ENCODE measurements at regions not wholly inside any gene's neighbourhood (a gene's known extent, or its start where the extent isn't known, plus 50 kb on each side); places are given as distances from the start of the nearest gene placed in this dataset.

DNA sequence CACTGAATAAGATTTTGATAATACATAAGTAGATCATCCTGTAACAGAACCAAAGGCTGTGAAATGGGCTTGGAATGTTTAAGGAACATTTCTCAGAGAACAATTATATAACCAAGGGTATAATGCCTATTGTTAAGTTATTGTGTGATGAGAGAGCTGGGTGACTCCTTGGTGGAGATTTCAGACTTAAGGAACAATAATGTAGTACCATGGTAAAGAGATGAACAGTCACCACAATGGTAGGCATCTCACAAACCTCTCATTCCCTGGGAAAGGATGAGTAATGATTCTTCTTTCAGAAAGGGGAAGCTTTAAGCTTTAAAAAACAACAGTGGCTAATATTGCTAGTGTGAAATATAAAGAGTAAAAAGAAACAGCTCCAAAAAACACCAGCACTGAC, 147.4 kb downstream of the TRIM36 start:
- Mint-ChIP-seq H3K4me1 (no peaks in the 10 kb centered on the region), H3K9me3 (no peaks in the 10 kb centered on the region), H3K27ac (no peak overlapping the region), H3K27me3 (ENCODE audit: low read depth) (peaks cover 18% of the 10 kb centered on the region), H3K36me3 (no peaks in the 10 kb centered on the region), H3K4me3 (no peak overlapping the region)
- no peak for TF ChIP-seq CTCF (IDR thresholded peaks at IDR 0.05; ENCODE audit: unreplicated experiment)
- no peak for DNase-seq (ENCODE audit: low spot score in 2 of 2, unreplicated experiment in 2 of 2)

- no peaks in the 10 kb centered on the region for H3K4me1 Mint-ChIP-seq
- no peaks in the 10 kb centered on the region for H3K9me3 Mint-ChIP-seq
- peaks cover 6% of the 10 kb centered on the region for H3K27me3 Mint-ChIP-seq (ENCODE audit: low read depth)
- H3K36me3 Mint-ChIP-seq: no peaks in the 10 kb centered on the region
- no peak for TF ChIP-seq CTCF (IDR thresholded peaks at IDR 0.05; ENCODE audit: unreplicated experiment)
- DNase-seq (ENCODE audit: low spot score in 2 of 2, unreplicated experiment in 2 of 2): no peak
- H3K4me3 Mint-ChIP-seq: no peak overlapping the region
- no peak overlapping the region for H3K27ac Mint-ChIP-seq
These were observed 153.1 kb downstream of the TRIM36 start for GRCh38 chr5:115016646-115017045.

DNA sequence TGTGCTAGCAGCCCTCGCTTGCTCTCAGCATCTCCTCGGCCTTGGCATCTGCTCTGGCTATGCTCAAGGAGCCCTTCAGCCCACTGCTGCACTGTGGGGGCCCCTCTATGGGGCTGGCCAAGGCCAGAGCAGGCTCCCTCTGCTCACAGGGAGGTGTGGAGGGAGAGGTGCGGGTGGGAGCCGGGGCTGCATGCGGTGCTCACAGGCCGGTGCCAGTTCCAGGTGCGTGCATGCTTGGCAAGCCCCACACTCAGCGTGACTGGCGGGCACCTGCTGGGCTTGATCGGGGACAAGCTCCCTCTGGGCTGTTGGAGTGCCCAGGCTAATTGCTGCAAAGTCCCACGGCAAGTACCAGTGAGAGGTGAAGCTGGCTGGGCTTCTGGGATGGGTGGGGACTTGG, 170.5 kb downstream of the TRIM36 start:
- H3K4me3 Mint-ChIP-seq: no peak overlapping the region
- H3K4me1 Mint-ChIP-seq: no peaks in the 10 kb centered on the region
- no peaks in the 10 kb centered on the region for H3K36me3 Mint-ChIP-seq
- no peak overlapping the region for H3K27ac Mint-ChIP-seq
- no peak for TF ChIP-seq CTCF (IDR thresholded peaks at IDR 0.05; ENCODE audit: unreplicated experiment)
- peaks cover 17% of the 10 kb centered on the region for H3K9me3 Mint-ChIP-seq
- no peak for DNase-seq (ENCODE audit: low spot score in 2 of 2, unreplicated experiment in 2 of 2)
- H3K27me3 Mint-ChIP-seq (ENCODE audit: low read depth): no peaks in the 10 kb centered on the region

GRCh38 chr5:114989512-114989911, 180.2 kb downstream of the TRIM36 start:
- peaks cover 2% of the 10 kb centered on the region for H3K27me3 Mint-ChIP-seq (ENCODE audit: low read depth)
- no peak overlapping the region for H3K4me3 Mint-ChIP-seq
- no peaks in the 10 kb centered on the region for H3K4me1 Mint-ChIP-seq
- H3K9me3 Mint-ChIP-seq: no peaks in the 10 kb centered on the region
- no peaks in the 10 kb centered on the region for H3K36me3 Mint-ChIP-seq
- TF ChIP-seq CTCF (IDR thresholded peaks at IDR 0.05; ENCODE audit: unreplicated experiment): no peak
- no peak for DNase-seq (ENCODE audit: low spot score in 2 of 2, unreplicated experiment in 2 of 2)
- no peak overlapping the region for H3K27ac Mint-ChIP-seq

DNA sequence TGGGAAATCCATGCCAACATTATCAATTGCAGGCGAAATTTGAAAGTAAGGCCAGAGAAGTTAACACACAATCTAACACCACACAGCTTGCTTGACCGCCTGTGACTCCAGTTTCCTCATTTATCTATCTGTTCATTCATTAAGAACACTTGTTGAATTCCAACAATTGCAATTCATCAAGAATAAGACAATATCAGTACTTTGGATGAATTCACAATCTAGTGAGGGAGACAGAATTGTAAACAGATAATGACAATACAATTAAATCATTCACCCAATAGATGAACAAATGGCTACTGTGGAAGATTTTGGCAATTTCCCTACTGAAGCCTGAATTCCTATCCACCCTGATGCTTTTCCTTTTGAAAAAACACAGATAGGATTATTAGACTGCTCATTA, 181.6 kb downstream of the TRIM36 start:
- no peaks in the 10 kb centered on the region for H3K36me3 Mint-ChIP-seq
- no peak overlapping the region for H3K4me3 Mint-ChIP-seq
- no peak overlapping the region for H3K27ac Mint-ChIP-seq
- no peaks in the 10 kb centered on the region for H3K4me1 Mint-ChIP-seq
- no peak for TF ChIP-seq CTCF (IDR thresholded peaks at IDR 0.05; ENCODE audit: unreplicated experiment)
- no peak for DNase-seq (ENCODE audit: low spot score in 2 of 2, unreplicated experiment in 2 of 2)
- H3K9me3 Mint-ChIP-seq: no peaks in the 10 kb centered on the region
- peaks cover 2% of the 10 kb centered on the region for H3K27me3 Mint-ChIP-seq (ENCODE audit: low read depth)

- Mint-ChIP-seq H3K4me3 (no peak overlapping the region), H3K27me3 (ENCODE audit: low read depth) (peaks cover 2% of the 10 kb centered on the region), H3K36me3 (no peaks in the 10 kb centered on the region), H3K9me3 (no peaks in the 10 kb centered on the region), H3K27ac (no peak overlapping the region), H3K4me1 (no peaks in the 10 kb centered on the region)
- no peak for TF ChIP-seq CTCF (IDR thresholded peaks at IDR 0.05; ENCODE audit: unreplicated experiment)
- no peak for DNase-seq (ENCODE audit: low spot score in 2 of 2, unreplicated experiment in 2 of 2)
These were observed 184.9 kb downstream of the TRIM36 start for GRCh38 chr5:114984796-114985195.

Data from mesothelial cell of epicardium (in vitro differentiated cells).